Adrenal gland (tissue), 5 donors: ENCODE measurements at regions not wholly inside any gene's neighbourhood (a gene's known extent, or its start where the extent isn't known, plus 50 kb on each side); places are given as distances from the start of the nearest gene placed in this dataset.

ENCODE experiments used
- CTCF ChIP-seq, 6 experiments: fragments of 450-650 bp in 4 of 6; fragments of 200-600 bp in 2 of 6; sonication (generic) in 1 of 6; IDR thresholded peaks; 1 replicate in 5 of 6; 2 replicates in 1 of 6; pipeline versions ENCODE4 v1.5.1 to v1.8.0; 2016 to 2021; ENCODE audit warnings: antibody characterized with exemption in 6 of 6, mild to moderate bottlenecking in 2 of 6, moderate library complexity in 1 of 6
- POLR2A ChIP-seq, 2 donors: fragments of 450-650 bp; IDR thresholded peaks; one replicate each; pipeline ENCODE4 v1.6.1; 2017; ENCODE audit warnings: antibody characterized with exemption in 2 of 2, mild to moderate bottlenecking in 2 of 2, moderate library complexity in 1 of 2
- donor health status: DM: no; HTN: no; CAD: no.

GRCh38 chr12:19066475-19067001 lies 63.0 kb upstream of the PLEKHA5 start:
- TF ChIP-seq CTCF (IDR thresholded peaks at IDR 0.05) = no peak
- TF ChIP-seq POLR2A (IDR thresholded peaks at IDR 0.05) = no peak
